ENCODE measurements at regions not wholly inside any gene's neighbourhood (a gene's known extent, or its start where the extent isn't known, plus 50 kb on each side); places are given as distances from the start of the nearest gene placed in this dataset.

GRCh38 chr6:169986848-169987498, 235.6 kb downstream of the ERMARD start:
- H3K9me3 Mint-ChIP-seq = peaks cover 3% of the 10 kb centered on the region; the same call in 1 of the 3 replicates
- H3K36me3 Mint-ChIP-seq (ENCODE audit: low read depth) = no peaks in the 10 kb centered on the region
- H3K27ac Mint-ChIP-seq = no peak overlapping the region
- TF ChIP-seq POLR2AphosphoS5 (IDR thresholded peaks at IDR 0.05; ENCODE audit: low read depth) (no peak), ZNF331 (CRISPR knock-in tag; IDR thresholded peaks at IDR 0.05; ENCODE audit: low read depth) (no peak)
- Histone ChIP-seq H3K27ac (ENCODE audit: low read depth) (no peak overlapping the region), H3K4me1 (ENCODE audit: insufficient read depth) (no peaks in the 10 kb centered on the region), H3K79me2 (replicated peaks; ENCODE audit: insufficient read depth) (no peaks in the 10 kb centered on the region), H3K4me3 (no peak overlapping the region), H3K9me2 (ENCODE audit: insufficient read depth) (no peaks in the 10 kb centered on the region), H3K27me3 (ENCODE audit: insufficient read depth) (no peaks in the 10 kb centered on the region), H3K36me3 (ENCODE audit: insufficient read depth) (no peaks in the 10 kb centered on the region), H4K20me1 (replicated peaks; ENCODE audit: insufficient read depth) (no peaks in the 10 kb centered on the region), H2AFZ (no peak overlapping the region), H3K4me2 (no peak overlapping the region), H3F3A (replicated peaks; ENCODE audit: low read depth) (no peaks in the 10 kb centered on the region)
- no peak for ATAC-seq
- no peaks in the 10 kb centered on the region for H3K4me1 Mint-ChIP-seq
- DNase-seq (ENCODE audit: low spot score) = no peak
- no peak overlapping the region for H3K4me3 Mint-ChIP-seq
- H3K27me3 Mint-ChIP-seq (ENCODE audit: insufficient read depth, low read depth, poor library complexity) = peaks cover 2% of the 10 kb centered on the region

- ATAC-seq (no peak), DNase-seq (ENCODE audit: low spot score) (no peak)
- no peak overlapping the region for H3K4me3 Mint-ChIP-seq
- Histone ChIP-seq H3F3A (replicated peaks; ENCODE audit: low read depth) (no peaks in the 10 kb centered on the region), H3K4me1 (ENCODE audit: insufficient read depth) (no peaks in the 10 kb centered on the region), H4K20me1 (replicated peaks; ENCODE audit: insufficient read depth) (no peaks in the 10 kb centered on the region), H3K36me3 (ENCODE audit: insufficient read depth) (no peaks in the 10 kb centered on the region), H2AFZ (no peak overlapping the region), H3K9me2 (ENCODE audit: insufficient read depth) (no peaks in the 10 kb centered on the region), H3K27me3 (ENCODE audit: insufficient read depth) (no peaks in the 10 kb centered on the region), H3K4me3 (no peak overlapping the region), H3K79me2 (replicated peaks; ENCODE audit: insufficient read depth) (no peaks in the 10 kb centered on the region), H3K4me2 (no peak overlapping the region), H3K27ac (ENCODE audit: low read depth) (no peak overlapping the region)
- peaks cover 2% of the 10 kb centered on the region for H3K27me3 Mint-ChIP-seq (ENCODE audit: insufficient read depth, low read depth, poor library complexity)
- H3K36me3 Mint-ChIP-seq (ENCODE audit: low read depth) = no peaks in the 10 kb centered on the region
- TF ChIP-seq EZH2phosphoT487 (IDR thresholded peaks at IDR 0.05; ENCODE audit: unreplicated experiment) (no peak), JUNB (IDR thresholded peaks at IDR 0.05; ENCODE audit: unreplicated experiment) (no peak)
- peaks cover 3% of the 10 kb centered on the region; the same call in 1 of the 3 replicates for H3K9me3 Mint-ChIP-seq
- H3K4me1 Mint-ChIP-seq = no peaks in the 10 kb centered on the region
- H3K27ac Mint-ChIP-seq = no peak overlapping the region
These were observed 234.9 kb downstream of the ERMARD start for GRCh38 chr6:169986171-169986847.

GRCh38 chr6:169985121-169986015, 233.9 kb downstream of the ERMARD start:
- peaks cover 3% of the 10 kb centered on the region; the same call in 1 of the 3 replicates for H3K4me1 Mint-ChIP-seq
- no peaks in the 10 kb centered on the region for H3K36me3 Mint-ChIP-seq (ENCODE audit: low read depth)
- H3K4me2 ChIP-seq = no peak overlapping the region
- TF ChIP-seq EZH2phosphoT487 (IDR thresholded peaks at IDR 0.05; ENCODE audit: unreplicated experiment) (no peak), ZNF331 (CRISPR knock-in tag; IDR thresholded peaks at IDR 0.05; ENCODE audit: low read depth) (no peak), JUNB (IDR thresholded peaks at IDR 0.05; ENCODE audit: unreplicated experiment) (no peak), POLR2AphosphoS5 (IDR thresholded peaks at IDR 0.05; ENCODE audit: low read depth) (no peak), ZNF114 (CRISPR knock-in tag; IDR thresholded peaks at IDR 0.05) (no peak), STAT1 (IDR thresholded peaks at IDR 0.05; ENCODE audit: unreplicated experiment) (no peak), EZH2 (IDR thresholded peaks at IDR 0.05; ENCODE audit: low read depth, unreplicated experiment) (no peak), REST (IDR thresholded peaks at IDR 0.05; ENCODE audit: unreplicated experiment) (no peak), NANOG (IDR thresholded peaks at IDR 0.05; ENCODE audit: borderline replicate concordance) (no peak)

More at GRCh38 chr6:169985121-169986015, 233.9 kb downstream of the ERMARD start:
- Histone ChIP-seq H3K79me2 (replicated peaks; ENCODE audit: insufficient read depth) (no peaks in the 10 kb centered on the region), H3F3A (replicated peaks; ENCODE audit: low read depth) (no peaks in the 10 kb centered on the region), H3K27me3 (ENCODE audit: insufficient read depth) (no peaks in the 10 kb centered on the region), H3K9me2 (ENCODE audit: insufficient read depth) (no peaks in the 10 kb centered on the region), H3K4me3 (no peak overlapping the region), H3K36me3 (ENCODE audit: insufficient read depth) (no peaks in the 10 kb centered on the region), H3K27ac (ENCODE audit: low read depth) (no peak overlapping the region), H4K20me1 (replicated peaks; ENCODE audit: insufficient read depth) (no peaks in the 10 kb centered on the region), H2AFZ (no peak overlapping the region), H3K4me1 (ENCODE audit: insufficient read depth) (no peaks in the 10 kb centered on the region)
- Mint-ChIP-seq H3K27ac (no peak overlapping the region), H3K9me3 (peaks cover 3% of the 10 kb centered on the region; the same call in 1 of the 3 replicates), H3K4me3 (no peak overlapping the region), H3K27me3 (ENCODE audit: insufficient read depth, low read depth, poor library complexity) (no peaks in the 10 kb centered on the region)
- DNase-seq (ENCODE audit: low spot score) = no peak
- no peak for ATAC-seq

Data from GM23338 (cell line).